Activated naive CD8-positive, alpha-beta T cell treated with anti-CD3 and anti-CD28 coated beads, Interleukin-2, amount 10 ng/mL, durations not matched to agents 7 days and 5 days (primary cell): ENCODE measurements at regions not wholly inside any gene's neighbourhood (a gene's known extent, or its start where the extent isn't known, plus 50 kb on each side); places are given as distances from the start of the nearest gene placed in this dataset. TPM values are rescaled to one million over a fixed set of nuclear protein-coding genes. Genes with fewer than 3 reads are reported as not detected.

Source experiments
- ATAC-seq: fragments of 150-1000 bp; cut with Tn5 transposase; one replicate; pipeline ENCODE4 v1.10.0; 2021; ENCODE audit warnings: low read depth, moderate library complexity
- POLR2A ChIA-PET: fragments of 350-600 bp; sonication (Branson Sonifier 250); formaldehyde crosslinking; loops from one replicate; lab custom pipeline; 2021; ENCODE audit warnings: antibody characterized with exemption; lab: Charles Lee
- DNase-seq: peaks from one replicate; pipeline ENCODE4 v3.0.0; 2021
- H3K27ac Mint-ChIP-seq: one replicate; pipeline ENCODE4 v1.8.0; 2022; ENCODE audit warnings: mild to moderate bottlenecking, mixed read lengths
- H3K27me3 Mint-ChIP-seq: one replicate; pipeline ENCODE4 v1.8.0; 2022; ENCODE audit warnings: mild to moderate bottlenecking, moderate library complexity, mixed read lengths
- H3K36me3 Mint-ChIP-seq: one replicate; pipeline ENCODE4 v1.8.0; 2021; ENCODE audit warnings: mild to moderate bottlenecking, mixed read lengths
- H3K4me1 Mint-ChIP-seq: one replicate; pipeline ENCODE4 v1.8.0; 2021; ENCODE audit warnings: mixed read lengths
- H3K4me3 Mint-ChIP-seq: one replicate; pipeline ENCODE4 v1.8.0; 2022; ENCODE audit warnings: mild to moderate bottlenecking, moderate library complexity, mixed read lengths
- H3K9me3 Mint-ChIP-seq: one replicate; pipeline ENCODE4 v1.8.0; 2021; ENCODE audit warnings: mixed read lengths
- microRNA-seq: library from miRNA; unstranded; fragments of <30 nt; microRNA quantifications from one replicate; pipeline ENCODE4 v1.2.0, GENCODE V29; 2022

GRCh38 chr3:67301556-67301955 lies 303.4 kb downstream of the KBTBD8 start:
- no peak for ATAC-seq
- Mint-ChIP-seq H3K27me3 (no peaks in the 10 kb centered on the region), H3K9me3 (peaks cover 1% of the 10 kb centered on the region), H3K36me3 (no peaks in the 10 kb centered on the region), H3K4me1 (no peaks in the 10 kb centered on the region), H3K27ac (no peak overlapping the region), H3K4me3 (no peak overlapping the region)
- POLR2A ChIA-PET: no interaction called here
- DNase-seq: no peak

DNA sequence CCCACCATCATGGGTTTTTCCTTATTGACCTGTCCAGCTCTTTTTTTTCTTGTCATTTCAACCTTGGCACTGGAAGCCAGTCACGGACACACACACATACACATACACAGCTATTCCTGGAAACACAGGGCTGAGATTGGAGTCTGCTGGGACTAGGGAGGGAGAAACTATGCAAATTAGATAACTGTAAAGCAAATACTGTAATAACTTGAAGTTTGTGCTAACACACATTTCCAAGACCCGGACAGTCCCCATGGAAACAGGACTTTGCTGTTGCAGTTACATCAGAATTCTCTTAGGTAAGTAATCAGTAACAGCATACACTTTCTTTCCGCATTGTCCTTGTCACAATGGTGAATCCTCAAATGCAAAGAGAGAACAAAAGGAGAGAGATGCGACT lies 304.4 kb downstream of the KBTBD8 start:
- H3K27me3 Mint-ChIP-seq: no peaks in the 10 kb centered on the region
- H3K4me3 Mint-ChIP-seq: no peak overlapping the region
- DNase-seq (no peak), ATAC-seq (no peak)
- H3K9me3 Mint-ChIP-seq: peaks cover 5% of the 10 kb centered on the region
- no peaks in the 10 kb centered on the region for H3K36me3 Mint-ChIP-seq
- POLR2A ChIA-PET: no interaction called here
- H3K27ac Mint-ChIP-seq: no peak overlapping the region
- H3K4me1 Mint-ChIP-seq: no peaks in the 10 kb centered on the region

GRCh38 chr3:67305160-67305559 lies 307.1 kb downstream of the KBTBD8 start:
- Mint-ChIP-seq H3K4me3 (no peak overlapping the region), H3K4me1 (no peaks in the 10 kb centered on the region), H3K27ac (no peak overlapping the region), H3K27me3 (no peaks in the 10 kb centered on the region), H3K36me3 (no peaks in the 10 kb centered on the region), H3K9me3 (peaks cover 13% of the 10 kb centered on the region)
- POLR2A ChIA-PET: no interaction called here
- no peak for DNase-seq
- ATAC-seq: no peak

GRCh38 chr3:67305922-67306321 lies 307.8 kb downstream of the KBTBD8 start:
- POLR2A ChIA-PET: no interaction called here
- Mint-ChIP-seq H3K4me1 (no peaks in the 10 kb centered on the region), H3K4me3 (no peak overlapping the region), H3K27me3 (no peaks in the 10 kb centered on the region), H3K36me3 (no peaks in the 10 kb centered on the region), H3K27ac (no peak overlapping the region), H3K9me3 (peaks cover 13% of the 10 kb centered on the region)
- ATAC-seq (no peak), DNase-seq (no peak)

DNA sequence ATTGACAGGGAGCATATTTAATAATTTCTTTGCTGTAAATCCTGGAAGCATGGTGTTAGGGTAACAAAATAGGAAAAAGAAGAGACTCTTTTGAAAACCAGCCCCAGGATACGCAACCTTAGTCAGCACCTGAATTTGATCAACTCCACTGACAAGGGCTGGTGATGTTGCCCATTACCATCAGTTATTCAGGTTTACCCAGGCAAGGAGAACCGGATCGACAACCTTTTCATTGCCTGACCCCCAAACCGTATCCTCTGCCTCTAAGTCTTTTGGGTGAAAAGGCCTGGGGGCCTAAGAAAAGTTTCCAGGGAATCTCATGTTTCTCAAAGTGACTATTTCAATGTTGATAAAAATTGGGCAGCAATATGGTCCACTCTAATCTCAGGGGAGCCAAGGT lies 313.3 kb downstream of the KBTBD8 start:
- Mint-ChIP-seq H3K27me3 (no peaks in the 10 kb centered on the region), H3K4me1 (no peaks in the 10 kb centered on the region), H3K27ac (no peak overlapping the region), H3K9me3 (peaks cover 12% of the 10 kb centered on the region), H3K4me3 (no peak overlapping the region), H3K36me3 (no peaks in the 10 kb centered on the region)
- POLR2A ChIA-PET: no interaction called here
- DNase-seq (no peak), ATAC-seq (no peak)

DNA sequence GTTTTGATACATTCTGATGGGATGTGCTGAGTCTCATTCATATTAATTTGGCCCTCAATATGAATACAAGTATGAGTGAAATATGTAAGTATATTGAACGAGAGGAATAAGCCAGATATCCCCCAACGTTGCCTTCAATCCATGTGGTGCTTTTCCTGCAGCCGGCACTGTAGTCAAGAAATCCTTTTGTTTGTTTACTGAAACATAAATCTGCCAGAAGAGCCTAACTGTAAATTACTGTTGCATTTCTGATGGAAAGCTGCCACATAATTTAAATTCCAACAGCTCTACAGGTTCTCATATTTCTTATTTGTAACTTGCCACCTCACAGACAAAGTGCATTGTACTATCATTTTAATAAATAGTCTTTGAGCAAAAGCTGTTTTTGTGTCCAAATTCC lies 314.0 kb downstream of the KBTBD8 start:
- Mint-ChIP-seq H3K4me3 (no peak overlapping the region), H3K27ac (no peak overlapping the region), H3K4me1 (no peaks in the 10 kb centered on the region), H3K36me3 (no peaks in the 10 kb centered on the region), H3K27me3 (no peaks in the 10 kb centered on the region), H3K9me3 (peaks cover 11% of the 10 kb centered on the region)
- no peak for ATAC-seq
- DNase-seq: no peak
- POLR2A ChIA-PET: no interaction called here

DNA sequence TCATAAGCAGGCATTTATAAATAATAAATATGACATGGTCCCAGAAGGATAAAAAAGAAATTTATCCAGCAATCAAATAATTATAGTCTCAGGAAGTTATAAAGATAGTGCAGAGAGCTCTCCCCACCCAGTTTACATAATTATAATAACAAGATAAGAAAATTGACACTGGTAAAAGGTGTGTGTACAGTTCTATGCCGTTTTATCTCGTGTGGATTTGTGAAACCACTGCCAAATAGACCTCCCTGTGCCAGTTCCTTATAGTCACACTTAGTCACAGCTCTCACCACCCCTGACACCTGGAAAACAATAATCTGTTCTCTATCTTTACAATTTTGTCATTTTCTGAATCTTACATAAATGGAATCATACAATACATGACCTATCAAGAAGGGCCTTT lies 320.1 kb downstream of the KBTBD8 start:
- Mint-ChIP-seq H3K27me3 (peaks cover 2% of the 10 kb centered on the region), H3K27ac (no peak overlapping the region), H3K4me1 (no peaks in the 10 kb centered on the region), H3K4me3 (no peak overlapping the region), H3K9me3 (peaks cover 3% of the 10 kb centered on the region), H3K36me3 (no peaks in the 10 kb centered on the region)
- DNase-seq: no peak
- POLR2A ChIA-PET: no interaction called here
- ATAC-seq: no peak

GRCh38 chr3:67324554-67324953 lies 326.4 kb downstream of the KBTBD8 start:
- Mint-ChIP-seq H3K9me3 (peaks cover 7% of the 10 kb centered on the region), H3K36me3 (peaks cover 2% of the 10 kb centered on the region)

More at GRCh38 chr3:67324554-67324953, 326.4 kb downstream of the KBTBD8 start:
- DNase-seq (no peak), ATAC-seq (no peak)
- POLR2A ChIA-PET: no interaction called here
- Mint-ChIP-seq H3K27ac (no peak overlapping the region), H3K4me3 (no peak overlapping the region), H3K4me1 (peaks cover 7% of the 10 kb centered on the region), H3K27me3 (peaks cover 4% of the 10 kb centered on the region)

Small RNA genes in the stretch of these regions (microRNA-seq; reads per million reads assigned to microRNA genes)
- gene MIR4272: not detected
